LNCAP (cell line): ENCODE measurements at regions not wholly inside any gene's neighbourhood (a gene's known extent, or its start where the extent isn't known, plus 50 kb on each side); places are given as distances from the start of the nearest gene placed in this dataset.

Experiments used
- TF ChIP-seq, protein P1 (sequence below): fragments of 450-650 bp; IDR thresholded peaks from 2 replicates; pipeline ENCODE4 v1.5.1; 2017; ENCODE audit warnings: mild to moderate bottlenecking

DNA sequence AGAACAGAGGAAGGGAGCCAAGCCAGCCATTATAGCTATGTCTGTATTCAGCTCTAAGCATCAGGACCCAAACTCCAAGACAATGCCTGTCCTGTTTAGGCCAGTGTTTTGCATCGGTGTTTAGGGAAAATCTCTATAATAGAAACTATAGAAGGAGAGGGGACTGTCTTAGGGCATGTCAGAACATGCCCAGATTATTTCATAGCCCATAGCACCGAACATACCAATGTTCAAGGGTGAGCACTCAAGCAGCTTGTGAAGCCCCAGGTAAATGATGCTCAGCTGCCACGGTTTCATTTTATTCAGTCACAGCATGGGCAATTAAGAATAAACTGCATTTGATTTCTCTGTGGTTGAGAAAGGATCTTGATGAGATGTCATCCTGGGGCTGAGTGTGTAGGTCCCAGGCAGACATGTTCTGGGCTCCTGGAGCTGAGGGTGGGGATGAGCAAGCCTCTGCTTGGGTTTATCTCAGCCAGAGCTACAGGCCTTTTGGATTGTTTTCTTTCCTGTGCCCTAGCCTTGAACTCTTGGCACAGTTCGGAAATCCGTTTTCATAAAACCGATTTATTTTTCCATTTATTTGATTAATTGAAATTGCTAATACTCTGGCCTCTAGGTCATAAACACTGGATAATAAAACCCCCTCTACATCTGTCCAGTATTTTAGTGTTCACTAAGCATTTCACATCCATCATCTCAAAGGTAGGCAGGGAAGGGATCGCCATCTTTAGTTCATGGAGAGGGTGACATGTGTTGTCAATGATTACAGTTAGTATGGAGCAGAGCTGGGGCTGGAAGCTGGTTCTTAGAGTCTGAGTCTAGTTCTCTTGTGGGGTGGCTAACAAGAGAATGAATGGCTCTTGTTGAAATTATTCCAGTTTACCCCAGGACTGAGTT is 290.7 kb upstream of the ASIC2 start:
- TF ChIP-seq, protein P1, sequence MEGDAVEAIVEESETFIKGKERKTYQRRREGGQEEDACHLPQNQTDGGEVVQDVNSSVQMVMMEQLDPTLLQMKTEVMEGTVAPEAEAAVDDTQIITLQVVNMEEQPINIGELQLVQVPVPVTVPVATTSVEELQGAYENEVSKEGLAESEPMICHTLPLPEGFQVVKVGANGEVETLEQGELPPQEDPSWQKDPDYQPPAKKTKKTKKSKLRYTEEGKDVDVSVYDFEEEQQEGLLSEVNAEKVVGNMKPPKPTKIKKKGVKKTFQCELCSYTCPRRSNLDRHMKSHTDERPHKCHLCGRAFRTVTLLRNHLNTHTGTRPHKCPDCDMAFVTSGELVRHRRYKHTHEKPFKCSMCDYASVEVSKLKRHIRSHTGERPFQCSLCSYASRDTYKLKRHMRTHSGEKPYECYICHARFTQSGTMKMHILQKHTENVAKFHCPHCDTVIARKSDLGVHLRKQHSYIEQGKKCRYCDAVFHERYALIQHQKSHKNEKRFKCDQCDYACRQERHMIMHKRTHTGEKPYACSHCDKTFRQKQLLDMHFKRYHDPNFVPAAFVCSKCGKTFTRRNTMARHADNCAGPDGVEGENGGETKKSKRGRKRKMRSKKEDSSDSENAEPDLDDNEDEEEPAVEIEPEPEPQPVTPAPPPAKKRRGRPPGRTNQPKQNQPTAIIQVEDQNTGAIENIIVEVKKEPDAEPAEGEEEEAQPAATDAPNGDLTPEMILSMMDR = no peak

DNA sequence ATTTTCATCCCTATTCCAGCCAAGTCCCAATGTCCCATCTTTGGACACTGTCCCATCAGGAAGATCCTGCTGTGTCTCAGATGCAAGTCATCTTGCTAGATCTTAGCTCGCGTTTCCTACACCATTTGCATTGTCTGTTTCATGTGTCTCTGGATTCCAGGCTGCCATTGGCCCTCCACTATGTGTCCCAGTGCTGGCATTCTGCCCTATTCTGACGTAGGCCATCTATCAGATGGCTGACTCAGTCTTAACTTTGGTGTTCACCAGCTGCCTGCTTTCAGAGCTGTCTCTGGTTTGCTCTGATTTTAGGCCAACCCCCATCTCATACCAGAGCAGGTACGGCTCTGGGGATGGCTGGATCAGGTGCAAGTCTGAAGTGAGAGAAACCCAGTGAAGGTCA is 300.9 kb upstream of the ASIC2 start:
- TF ChIP-seq, protein P1 = no peak

DNA sequence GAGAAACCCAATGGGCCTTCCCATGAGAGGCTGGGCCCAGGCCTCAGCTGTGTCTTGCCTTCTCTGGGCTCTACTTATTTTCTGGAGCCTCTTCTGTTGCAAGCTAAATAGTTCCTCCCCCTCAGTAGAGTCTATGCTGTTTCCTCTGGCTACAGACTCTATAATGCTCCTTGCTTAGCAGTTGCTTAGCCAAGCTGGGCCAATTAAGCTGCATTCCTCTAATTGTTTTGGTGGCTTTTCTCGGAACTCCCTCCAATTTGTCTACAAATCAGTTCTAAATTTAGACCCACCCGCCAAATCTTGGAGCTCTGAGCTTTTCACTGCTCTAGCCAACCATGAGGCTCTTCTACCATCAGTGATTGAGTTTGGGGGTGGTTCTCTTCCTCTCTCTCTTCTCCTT is 302.7 kb upstream of the ASIC2 start:
- TF ChIP-seq, protein P1 = no peak

DNA sequence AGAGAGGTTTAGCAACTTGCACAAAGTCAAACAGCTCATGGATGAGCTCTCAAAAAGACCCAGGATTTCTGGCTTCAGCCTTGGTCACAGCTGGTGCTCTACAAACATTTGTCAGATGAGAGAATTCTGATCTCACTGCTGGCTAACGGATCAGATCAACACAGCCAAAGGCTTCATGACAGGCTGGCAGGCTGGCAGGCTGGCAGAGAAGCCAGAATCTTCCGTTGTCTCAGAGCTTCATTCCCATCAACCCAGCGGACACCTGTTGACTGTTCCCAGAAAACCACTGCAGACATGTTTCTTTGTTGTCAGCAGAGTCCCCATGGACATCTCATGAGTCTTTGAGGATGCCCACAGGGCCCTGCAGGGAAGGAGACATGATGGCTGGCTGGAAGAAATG is 303.8 kb upstream of the ASIC2 start:
- TF ChIP-seq, protein P1 = no peak

DNA sequence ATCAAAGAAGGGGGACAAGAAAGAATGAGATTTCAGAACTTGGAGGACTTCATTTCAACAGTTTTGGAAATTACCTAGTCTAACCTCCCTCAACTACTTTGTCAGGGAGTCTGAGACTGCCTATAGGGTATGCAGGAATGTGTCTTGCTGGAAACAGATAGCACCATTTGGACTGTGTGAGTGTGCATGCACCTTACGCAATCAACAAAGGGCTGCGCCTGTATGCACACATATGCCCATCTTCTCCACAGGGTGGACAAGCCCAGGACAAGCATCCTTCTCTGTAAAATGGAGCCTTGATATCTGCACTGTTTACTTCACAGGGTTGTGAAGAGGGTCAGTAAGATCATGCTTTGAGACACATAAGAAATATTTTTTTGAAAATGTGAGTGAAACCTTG is 305.7 kb upstream of the ASIC2 start:
- TF ChIP-seq, protein P1 = no peak

DNA sequence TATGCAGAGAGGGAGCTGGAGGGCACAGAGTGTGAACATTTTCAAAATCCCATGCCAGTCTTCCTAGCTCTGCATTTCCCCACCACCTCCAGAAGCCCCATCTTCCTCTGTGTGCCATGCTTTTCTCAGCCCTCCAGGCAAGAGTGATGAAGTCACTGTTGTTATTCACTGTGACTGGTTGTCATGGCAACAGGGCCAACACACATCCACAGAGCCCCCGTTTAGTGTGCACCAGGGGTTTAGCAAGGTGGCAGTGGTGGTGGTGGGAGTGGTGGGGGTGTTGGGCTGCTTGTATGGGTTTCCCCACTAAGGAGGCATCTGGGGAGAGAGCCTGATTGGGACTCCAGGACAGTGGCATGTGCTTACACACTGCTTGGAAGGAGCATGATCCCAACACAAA is 309.9 kb upstream of the ASIC2 start:
- TF ChIP-seq, protein P1 = no peak

DNA sequence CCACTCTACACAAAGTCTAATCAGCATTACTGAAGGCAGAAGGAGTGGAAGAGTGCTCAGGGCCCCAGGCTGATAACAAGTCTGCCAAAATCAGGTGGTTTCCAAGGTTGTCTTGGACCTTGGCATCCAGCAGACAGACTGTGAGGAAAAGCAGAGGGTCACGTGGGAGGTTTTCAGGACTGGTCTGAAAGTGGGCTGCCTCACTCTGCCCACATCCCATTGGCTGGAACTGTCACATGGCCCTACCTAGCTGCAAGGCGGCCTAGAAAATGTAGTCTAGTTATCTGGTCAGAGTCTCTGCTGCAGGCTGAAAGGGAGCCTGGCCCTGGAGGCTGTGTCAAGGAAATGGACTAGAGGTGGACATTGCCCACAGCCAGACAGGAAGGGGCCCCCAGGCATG is 310.7 kb upstream of the ASIC2 start:
- TF ChIP-seq, protein P1 = no peak
